ENCODE measurements at regions not wholly inside any gene's neighbourhood (a gene's known extent, or its start where the extent isn't known, plus 50 kb on each side); places are given as distances from the start of the nearest gene placed in this dataset.
A peak's percentile ranks its signal among the peaks of the same experiment; 100 is the strongest.

DNA sequence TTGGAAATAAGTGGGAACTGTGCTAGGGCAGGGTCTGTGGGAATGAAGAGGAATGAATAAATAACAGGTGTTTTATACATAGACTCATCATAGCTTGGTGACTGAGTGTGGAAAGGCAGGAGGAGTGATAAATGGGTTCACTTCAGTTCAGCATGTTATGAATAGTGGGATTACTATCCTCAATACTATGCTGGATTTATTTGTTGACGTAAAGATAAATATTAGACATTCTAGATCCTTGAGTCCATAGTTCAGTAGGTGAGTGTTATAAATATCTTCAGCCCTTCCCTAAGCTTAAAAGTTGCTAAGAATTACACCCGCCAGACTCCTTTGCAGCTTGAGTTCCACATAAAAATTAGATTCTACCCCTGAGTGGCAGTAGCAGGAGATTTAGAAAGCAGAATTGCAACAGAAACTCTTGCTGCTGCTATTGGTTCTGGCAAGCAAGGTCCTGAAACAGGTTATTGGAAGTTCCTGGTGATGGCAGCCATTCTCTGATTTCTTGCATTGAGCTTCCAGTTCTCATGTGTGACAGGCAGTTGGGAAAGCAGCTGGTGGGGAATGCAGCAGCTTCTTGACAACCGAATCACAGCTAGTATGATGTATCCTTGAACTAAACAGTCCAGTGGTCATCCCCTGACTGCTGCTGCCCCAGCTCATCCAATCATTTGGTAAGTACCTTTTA is 1558.9 kb downstream of the FAM181B start:
- DNase-seq (ENCODE audit: low spot score): no peak

DNA sequence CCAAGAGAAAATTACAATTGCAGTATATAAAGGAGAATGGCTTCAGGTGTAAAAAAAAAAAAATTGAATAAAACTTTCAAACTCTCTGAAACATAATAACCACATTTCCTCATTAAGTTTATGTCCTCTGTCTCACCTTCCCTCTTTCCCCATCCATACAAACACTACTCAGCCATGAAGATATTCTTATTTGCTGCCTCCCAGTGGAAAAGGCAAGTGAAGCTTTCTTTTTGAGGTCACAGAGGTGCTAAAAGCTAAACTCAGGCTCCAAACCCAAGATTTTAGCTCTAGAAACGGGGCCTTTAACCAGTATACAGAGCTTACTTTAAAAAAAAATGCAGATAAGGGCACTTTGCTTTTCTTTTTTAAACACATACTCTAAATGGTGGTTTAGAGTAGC is 1568.5 kb downstream of the FAM181B start:
- no peak for DNase-seq (ENCODE audit: low spot score)

DNA sequence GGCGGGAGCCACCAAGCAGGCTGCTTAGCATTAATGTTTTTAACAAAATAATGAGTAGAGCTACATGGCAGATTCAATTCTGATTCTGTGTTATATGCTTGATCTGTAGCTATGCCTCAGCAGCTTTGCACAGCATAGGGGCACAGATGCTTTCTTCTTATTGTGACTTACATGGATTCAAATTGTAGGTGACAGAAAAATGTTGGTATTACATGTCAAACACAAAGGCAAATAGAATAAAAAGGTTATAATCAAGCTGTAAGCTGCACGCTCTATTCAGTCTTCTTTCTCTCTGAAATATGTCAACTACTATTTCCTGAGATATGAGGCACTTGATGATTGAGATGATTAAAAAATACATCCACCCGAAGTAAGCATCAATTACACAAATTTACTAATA is 1573.8 kb downstream of the FAM181B start:
- DNase-seq (ENCODE audit: low spot score): no peak

DNA sequence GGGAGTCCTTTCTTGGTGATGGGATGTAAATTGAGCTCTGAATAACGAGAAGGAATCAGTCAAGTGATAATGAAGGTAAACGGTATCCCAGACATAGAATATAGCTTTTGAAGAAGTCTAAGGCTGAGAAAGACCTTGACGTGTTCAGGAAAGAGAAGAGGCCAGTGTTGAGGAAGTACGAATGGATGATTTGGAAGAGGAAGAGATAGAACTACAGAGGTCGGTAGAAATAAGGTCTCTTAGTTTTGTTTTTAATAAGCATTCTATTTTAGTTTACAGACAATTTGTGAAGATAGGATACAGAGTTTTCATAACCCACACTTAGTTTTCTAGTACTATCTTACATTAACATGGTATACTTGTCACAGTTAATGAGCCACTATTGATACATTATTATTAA is 1598.1 kb downstream of the FAM181B start:
- no peak for DNase-seq (ENCODE audit: low spot score)

DNA sequence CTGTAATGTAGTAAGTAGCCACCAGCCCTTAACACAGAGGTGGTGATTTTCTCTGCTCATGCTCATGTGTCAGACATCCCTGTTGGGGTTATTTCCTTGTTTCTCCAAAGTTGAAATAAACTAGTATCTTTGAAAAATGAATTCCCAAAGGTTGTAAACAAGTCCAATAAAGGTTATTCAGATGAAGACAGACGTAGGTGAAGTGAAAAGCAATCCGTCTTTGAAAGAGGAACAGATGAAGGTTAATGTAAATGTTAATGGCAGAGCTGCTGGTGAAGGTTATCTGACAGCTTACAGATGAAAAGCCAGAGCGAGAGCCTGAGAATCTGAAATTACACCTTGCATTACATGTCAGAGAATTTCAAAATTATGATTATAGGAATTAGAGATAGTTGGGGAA is 1604.0 kb downstream of the FAM181B start:
- DNase-seq (ENCODE audit: low spot score): no peak

DNA sequence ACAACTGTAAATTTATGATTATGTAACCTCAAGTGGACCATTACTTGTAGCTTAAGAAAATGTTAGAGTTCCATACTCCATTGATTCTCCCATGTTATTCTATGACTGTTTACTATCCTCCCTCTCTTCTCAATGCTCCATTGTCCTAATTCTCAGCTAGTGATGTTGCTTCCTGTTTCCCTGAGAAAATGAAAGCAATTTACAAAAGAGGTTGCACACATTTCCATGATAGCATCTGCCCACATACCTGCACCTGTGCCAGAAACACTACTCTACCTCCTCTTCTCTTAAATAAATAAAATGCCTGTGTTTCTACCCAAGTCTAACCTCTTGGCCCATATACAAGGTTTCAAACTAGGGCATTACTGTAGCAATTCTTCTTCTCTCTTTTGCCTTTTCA is 1620.9 kb downstream of the FAM181B start:
- peak; percentile 11 for DNase-seq (ENCODE audit: low spot score)

DNA sequence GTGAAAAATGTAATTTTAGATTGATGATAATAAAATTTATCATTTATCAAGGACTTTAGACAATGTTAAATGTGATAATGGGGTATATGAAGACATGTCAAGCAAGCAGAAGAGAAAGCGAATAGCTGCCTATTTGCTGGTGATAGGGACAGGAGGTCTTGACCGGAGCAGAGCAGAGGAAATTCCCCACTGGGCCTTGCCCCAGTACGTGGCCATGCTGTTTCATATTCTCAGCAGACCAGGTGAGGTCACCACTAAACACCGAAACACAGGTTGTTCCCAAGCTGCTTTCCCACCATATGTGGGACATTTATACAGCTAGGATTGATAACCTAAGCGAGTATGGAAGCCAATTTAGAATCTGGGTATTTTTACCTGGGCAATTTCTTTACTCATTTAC is 1629.6 kb downstream of the FAM181B start:
- no peak for DNase-seq (ENCODE audit: low spot score)

DNA sequence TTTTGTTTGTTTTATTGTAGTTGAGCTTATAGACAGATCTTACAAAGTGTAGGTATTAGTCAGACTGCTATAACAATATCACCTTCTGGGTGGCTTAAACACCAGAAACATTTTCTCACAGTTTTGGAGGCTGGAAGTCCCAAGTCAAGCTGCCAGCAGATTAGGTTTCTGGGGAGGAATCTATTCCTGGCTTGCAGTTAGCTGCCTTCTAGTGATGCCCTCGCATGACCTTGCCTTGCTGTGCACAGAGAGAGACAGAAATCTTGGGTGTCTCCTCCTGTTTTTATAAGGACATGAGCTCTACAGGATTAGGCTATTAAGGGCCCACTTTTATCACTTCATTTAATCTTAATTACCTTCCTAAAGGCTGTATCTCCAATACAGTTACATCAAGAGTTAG is 1635.2 kb downstream of the FAM181B start:
- no peak for DNase-seq (ENCODE audit: low spot score)

DNA sequence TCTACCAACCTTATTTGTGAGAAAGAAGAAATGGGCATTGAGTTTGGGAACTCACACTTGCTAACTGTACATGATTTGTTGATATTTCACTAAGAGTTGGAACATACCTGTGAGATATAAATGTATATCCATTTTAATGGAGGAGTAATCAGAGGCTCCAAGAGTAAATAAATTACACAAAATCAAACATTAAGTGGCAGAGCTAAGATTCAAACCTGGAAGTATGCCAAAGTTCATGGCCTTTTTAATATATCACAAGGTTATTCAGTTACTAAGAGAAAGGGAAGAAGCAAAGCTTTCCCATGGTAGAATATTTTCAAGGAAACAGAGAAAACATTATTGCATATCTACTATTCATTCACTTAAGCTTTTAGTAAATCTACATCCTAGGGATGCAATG is 1641.1 kb downstream of the FAM181B start:
- DNase-seq (ENCODE audit: low spot score): no peak

DNA sequence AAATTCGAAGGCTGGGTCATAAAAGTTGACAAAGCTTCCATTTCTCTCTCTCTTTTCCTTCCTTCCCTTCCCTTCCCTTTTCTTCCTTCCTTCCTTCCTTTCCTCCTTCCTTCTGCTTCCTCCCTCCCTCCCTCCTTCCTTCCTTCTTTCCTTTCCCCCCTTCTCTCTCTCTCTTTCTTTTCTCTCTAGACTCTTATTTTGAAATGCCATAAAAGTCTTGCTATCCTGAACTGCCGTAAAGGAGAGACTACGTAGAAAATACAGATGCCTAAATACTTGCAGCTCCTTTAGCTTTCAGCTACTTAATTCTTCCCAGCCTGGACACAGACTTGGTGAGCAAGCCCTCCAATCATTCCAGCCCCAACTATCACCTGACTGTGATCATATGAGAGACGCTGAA is 1644.4 kb downstream of the FAM181B start:
- no peak for DNase-seq (ENCODE audit: low spot score)

DNA sequence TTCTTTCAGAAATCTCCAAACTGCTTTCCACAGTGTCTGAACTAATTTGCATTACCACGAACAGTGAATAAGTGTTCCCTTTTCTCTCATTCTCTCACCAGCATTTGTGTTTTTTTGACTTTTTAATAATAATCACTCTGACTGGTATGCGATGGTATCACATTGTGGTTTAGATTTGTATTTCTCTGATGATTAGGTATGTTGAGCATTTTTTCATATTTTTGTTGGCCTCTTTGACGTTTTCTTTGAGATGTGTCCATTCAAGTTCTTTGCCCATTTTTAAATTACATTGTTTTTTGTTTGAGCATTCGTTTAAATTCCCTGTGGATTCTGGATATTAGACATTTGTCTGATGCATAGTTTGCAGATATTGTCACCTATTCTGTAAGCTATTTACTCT is 1639.6 kb upstream of the TENM4 start:
- DNase-seq (ENCODE audit: low spot score): no peak

DNA sequence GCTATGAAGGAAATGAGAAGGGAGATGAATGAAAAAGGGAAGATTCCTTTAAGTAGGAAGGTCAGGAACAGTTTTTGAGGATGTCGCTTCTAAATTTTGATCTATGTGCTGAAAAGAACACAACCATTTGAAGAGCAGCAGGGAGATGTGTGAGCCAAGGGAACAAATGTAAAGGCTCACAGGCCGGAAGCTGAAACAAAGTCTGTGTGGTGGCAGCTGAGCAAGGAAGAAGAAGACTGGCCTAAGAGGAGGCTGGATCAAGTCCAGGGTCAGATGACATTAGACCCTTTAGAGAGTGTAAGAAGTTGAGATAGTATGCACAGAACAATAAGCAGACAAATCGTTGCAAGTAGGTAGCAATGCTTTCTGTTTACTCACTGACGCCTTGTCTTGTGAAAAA is 1631.4 kb upstream of the TENM4 start:
- DNase-seq (ENCODE audit: low spot score): no peak

DNA sequence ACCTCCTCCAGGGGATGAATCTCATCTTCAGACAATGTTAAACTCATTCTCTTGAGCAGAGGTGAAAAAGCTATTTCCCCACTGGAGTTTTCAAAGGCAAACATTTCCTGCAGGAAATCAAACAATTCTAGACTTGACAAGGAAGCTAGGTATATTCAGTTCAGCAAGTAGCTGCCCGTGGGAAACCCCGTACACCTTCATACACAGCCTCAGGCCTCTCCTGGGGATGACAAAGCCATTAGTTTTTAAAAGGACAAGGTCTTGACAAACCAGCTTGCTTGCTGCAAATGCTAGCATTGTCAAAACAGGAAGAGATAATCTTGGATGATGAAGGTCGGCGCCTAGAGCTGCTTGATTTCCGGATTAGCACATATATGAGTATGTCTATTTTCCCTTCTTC is 1630.8 kb upstream of the TENM4 start:
- no peak for DNase-seq (ENCODE audit: low spot score)

DNA sequence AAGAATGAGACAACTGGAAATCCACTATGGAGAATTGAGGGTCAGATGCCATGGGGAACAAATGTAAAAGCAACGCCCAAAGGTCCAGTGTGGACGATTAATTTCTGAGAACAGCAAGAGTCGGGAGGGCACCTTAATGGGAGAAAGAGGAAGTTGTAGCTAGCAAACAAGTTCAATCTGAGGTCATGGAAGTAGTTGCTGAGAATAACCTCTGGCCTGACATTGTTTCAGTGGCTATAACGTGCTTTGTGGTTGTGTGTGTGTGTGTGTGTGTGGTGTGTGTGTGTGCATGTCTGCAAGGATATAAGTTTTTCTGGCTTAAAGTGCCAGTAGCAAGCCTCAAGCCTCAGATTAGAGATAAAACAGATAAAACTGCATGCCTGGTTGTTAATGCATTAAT is 1630.1 kb upstream of the TENM4 start:
- DNase-seq (ENCODE audit: low spot score): no peak

DNA sequence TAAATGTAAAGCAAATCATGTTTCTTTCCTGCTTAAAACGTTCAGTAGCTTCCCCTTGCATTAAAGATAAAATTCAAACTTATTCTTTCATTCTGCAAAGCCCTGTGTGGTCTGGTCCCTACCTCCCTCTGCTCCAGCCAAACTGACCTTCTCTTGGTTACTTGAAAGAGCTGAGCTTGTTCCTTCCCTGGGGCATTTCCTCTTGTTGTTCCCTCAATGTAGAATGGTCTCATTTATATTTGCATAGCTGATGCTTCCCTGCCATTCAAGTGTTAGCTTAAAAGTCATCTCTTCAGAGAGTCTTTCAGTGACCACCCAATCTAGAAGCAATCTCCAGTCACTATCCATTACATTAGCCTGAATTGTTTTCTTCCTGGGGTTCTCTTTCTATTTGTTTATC is 1618.5 kb upstream of the TENM4 start:
- DNase-seq (ENCODE audit: low spot score): no peak

DNA sequence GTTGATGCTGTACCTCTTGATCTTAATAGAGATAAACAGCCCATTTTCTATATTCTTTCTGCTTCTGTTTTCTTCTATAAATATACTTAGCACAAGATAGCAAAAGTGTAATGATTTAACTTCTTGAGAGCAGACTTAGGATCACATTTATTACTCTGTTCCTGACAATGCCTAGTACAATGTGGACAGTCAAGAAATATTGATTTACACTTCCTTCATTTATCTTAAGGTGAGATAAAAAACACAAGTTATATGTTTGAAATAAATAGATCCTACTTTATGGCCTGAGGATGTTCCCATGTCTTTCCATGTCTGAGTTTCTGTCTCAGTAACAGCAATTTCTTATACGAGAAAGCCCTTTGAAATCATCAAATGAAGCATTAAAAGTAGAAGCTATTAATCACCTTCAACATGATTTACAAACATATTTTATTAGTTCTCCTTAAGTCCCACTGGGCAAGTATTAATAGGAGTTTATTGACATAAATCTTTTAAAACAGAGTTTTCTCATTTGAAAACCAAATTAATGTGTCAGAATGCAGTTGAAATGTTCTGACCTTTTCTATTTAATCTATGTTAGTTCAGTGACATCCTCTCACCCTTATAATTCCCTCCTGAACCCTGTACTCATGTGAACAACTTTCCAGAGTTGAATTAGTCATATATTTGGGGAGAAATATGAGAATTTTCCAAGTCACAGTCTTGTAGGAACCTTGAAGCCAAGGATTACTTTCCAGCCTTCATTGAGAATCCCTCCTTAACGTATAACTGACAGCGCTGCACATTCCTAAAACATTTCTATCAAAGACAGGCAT is 1611.7 kb upstream of the TENM4 start:
- no peak for DNase-seq (ENCODE audit: low spot score)

DNA sequence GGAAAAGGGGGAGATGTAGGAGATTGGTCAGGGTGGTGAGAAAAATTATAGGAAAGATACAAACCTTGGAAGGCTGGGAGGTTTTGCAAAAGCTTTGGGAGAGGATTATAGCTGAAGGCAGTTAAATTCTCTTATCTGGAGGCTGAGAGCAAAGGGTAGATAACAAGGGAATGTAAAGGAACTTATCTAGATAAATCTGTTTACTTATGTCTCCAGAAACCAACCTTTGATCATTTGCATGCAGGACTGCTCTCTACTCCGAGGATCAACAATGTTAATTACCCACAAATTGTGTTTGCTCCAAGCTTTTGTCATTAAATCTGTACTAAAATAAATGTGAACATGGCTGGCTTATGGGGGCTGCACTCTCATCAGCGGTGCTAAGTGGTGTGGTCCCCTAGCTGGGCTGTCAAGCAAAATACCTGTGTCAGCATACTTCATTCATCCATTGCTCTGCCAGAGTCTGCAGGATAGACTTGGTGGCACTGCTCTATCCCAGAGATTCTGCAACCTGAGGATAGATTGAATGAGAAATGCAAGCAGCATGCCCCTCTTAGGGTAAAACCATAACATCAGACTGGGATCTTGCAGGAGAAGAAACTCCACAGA is 1599.2 kb upstream of the TENM4 start:
- no peak for DNase-seq (ENCODE audit: low spot score)

DNA sequence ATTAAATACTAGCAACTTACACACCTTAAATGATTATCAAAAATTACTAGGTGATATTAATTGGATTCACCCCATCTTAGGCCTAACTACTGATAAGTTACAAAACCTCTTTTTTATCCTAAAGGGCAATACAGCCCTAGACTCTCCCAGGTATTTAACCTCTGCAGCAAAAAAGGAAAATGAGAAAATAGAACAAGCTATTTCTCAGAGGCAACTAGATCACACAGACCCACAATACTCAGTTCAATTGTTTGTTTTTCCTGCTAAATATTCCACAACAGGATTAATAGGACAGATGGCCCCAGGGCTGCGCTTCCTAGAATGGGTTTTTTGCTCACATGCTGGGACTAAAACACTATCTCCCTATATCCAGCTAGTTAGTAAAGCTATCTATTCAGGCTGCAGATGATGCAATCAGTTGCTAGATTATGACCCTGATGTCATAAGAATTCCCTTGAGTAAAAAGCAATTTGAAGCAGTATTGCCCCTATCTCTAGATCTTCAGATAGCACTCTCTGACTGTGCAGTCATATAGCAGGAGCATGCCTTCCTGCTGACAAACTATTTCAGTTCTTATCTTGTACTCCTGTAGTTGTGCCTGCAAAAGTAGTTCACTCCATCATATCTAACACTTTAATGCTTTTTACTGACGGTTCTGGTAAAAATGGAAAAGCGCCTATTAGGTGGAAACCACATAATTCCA is 1595.5 kb upstream of the TENM4 start:
- DNase-seq (ENCODE audit: low spot score): no peak

DNA sequence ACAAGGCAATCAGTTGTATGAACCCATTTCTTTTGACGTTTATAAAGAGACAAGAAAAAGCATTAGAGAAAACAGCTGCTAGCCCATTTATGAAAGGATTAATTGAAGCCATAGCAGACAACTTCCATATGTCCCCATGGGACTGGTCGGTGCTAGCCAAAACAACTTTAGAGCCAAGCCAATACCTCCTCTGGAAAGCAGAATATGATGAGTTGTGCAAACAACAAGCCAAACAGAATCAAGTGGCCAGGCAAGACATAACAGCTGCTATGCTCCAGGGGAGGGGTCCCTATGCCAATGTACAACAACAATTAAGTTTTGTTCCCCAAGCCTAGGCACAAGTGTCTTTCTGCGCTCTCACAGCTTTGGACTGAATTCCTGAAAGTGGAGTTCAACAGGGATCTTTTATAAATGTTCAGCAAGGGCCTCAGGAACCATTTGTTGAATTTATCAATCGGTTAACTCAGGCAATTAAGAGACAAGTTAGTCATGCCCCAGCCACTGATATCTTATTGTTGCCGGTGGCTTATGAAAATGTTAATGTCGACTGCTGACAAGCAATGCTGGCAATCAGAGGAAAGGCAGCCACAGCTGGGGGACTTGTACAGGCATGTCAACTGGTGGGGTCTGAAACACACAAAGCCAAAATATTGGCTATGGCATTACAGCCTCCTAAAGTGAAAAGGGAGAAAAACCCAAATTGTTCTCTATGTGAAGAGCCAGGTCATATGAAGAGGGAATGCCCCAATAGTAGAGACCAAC is 1593.1 kb upstream of the TENM4 start:
- DNase-seq (ENCODE audit: low spot score): no peak

DNA sequence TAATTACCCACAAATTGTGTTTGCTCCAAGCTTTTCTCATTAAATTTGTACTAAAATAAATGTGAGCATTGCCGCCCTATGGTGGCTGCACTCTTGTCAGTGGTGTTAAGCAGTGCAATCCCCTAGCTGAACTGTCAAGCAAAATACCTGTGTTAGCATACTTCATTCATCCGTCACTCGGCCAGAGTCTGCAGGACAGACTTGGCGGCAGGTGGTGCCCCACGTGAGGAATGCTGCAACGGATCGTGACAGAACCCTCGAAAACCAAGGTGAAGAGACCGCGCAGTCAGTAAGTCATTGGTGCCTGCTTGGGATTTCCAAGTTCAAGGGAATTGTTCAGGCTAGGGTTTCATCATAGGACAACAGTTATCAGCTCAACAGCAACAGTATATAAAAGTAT is 1592.1 kb upstream of the TENM4 start:
- DNase-seq (ENCODE audit: low spot score): no peak

DNA sequence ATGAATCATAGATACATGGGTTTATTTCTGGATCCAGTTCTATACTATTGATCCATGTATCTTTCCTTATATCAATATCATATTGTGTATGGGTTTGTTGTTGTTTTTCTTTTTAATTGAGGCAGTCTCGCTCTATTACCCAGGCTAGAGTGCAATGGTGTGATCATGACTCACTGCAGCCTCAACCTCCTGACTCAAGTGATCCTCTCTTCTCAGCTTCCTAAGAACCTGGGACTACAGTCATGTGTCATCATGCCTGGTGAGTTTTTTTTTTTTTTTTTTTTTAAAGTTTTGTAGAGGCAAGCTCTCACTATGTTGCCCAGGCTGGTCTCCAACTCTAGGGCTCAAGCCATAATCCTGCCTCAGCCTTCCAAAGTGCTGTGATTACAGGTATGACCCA is 1589.4 kb upstream of the TENM4 start:
- no peak for DNase-seq (ENCODE audit: low spot score)

DNA sequence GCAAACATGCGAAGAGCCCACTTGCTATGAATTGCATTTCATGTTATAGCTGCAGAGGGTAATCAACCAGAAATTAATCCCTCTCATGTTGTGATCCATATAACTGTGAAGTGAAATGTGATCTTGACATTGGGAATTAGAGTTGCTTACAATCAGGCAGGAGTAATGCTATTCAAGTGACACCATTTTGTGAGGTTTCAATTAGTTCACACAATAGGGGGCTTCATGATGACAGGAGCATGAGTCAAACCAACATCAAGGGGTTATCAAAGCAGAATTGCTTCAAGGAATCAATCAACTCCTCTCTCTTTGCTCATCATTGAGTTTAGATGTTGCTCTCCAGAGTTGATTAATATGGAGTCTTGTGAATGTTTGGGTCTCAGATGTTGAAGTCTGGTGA is 1585.2 kb upstream of the TENM4 start:
- no peak for DNase-seq (ENCODE audit: low spot score)

Measured in SW480 (cell line).